ENCODE measurements at regions not wholly inside any gene's neighbourhood (a gene's known extent, or its start where the extent isn't known, plus 50 kb on each side); places are given as distances from the start of the nearest gene placed in this dataset.

DNA sequence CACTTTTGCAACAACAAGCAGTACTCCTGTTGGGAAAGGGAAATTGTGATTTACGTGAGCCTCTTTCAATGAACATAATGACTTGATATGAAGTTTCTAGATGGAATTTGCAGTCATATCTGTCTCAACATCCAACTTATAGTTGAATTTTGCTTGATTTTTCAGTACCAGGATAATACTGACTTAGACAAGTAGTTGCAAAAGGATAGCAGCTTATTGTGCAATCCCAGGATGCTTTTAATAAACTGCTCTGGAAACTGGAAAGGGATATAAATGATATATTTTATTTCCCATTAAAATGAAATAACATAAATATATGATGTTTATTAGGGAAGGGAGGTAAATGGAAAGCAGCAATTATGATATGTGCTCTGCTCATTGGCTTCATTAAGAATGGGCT is 174.4 kb upstream of the RGMB start:
- TF ChIP-seq FOXK2 (IDR thresholded peaks at IDR 0.05) (no peak), ELF4 (IDR thresholded peaks at IDR 0.05) (no peak), LEF1 (IDR thresholded peaks at IDR 0.05; ENCODE audit: borderline replicate concordance) (no peak), BHLHE40 (IDR thresholded peaks at IDR 0.05; ENCODE audit: borderline replicate concordance) (no peak), L3MBTL2 (conservative IDR thresholded peaks at IDR 0.05) (no peak), SP1 (IDR thresholded peaks at IDR 0.05) (no peak), NFRKB (IDR thresholded peaks at IDR 0.05) (no peak), FOXM1 (IDR thresholded peaks at IDR 0.05; ENCODE audit: borderline replicate concordance) (no peak), ZNF384 (IDR thresholded peaks at IDR 0.05) (no peak)
- TF ChIP-seq, protein P1, sequence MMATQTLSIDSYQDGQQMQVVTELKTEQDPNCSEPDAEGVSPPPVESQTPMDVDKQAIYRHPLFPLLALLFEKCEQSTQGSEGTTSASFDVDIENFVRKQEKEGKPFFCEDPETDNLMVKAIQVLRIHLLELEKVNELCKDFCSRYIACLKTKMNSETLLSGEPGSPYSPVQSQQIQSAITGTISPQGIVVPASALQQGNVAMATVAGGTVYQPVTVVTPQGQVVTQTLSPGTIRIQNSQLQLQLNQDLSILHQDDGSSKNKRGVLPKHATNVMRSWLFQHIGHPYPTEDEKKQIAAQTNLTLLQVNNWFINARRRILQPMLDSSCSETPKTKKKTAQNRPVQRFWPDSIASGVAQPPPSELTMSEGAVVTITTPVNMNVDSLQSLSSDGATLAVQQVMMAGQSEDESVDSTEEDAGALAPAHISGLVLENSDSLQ (IDR thresholded peaks at IDR 0.05), result no peak
